Kidney capillary endothelial cell (primary cell): ENCODE measurements at regions not wholly inside any gene's neighbourhood (a gene's known extent, or its start where the extent isn't known, plus 50 kb on each side); places are given as distances from the start of the nearest gene placed in this dataset.
"Not testable (repeated sequence)": the region's sequence is repeated elsewhere in the genome, so short reads cannot be mapped to it uniquely, and the experiment has no call there.

Experiments
- DNase-seq: peaks from one replicate; pipeline ENCODE4 v3.0.0-alpha.2; 2018; ENCODE audit warnings: low spot score

DNA sequence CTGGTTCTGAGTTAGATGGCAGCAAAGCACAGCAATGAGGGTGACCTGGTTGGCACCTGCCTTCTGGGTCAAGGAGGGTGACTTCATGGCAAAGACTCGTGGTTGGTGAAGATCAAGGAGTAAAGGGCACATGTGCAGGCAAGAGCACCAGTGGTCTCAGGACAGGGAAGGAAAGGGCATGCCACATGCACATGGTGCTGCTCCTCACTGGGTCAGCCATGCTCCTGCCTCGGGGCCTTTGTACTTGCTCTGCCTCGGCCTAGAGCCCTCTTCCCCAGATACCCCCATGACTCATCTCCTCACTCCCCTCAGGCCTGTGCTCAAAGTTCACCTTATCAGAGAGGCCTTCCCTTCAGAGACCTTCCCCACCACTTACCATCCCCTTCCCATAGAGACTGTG lies 106.7 kb upstream of the KDM7A start:
- DNase-seq: no peak

DNA sequence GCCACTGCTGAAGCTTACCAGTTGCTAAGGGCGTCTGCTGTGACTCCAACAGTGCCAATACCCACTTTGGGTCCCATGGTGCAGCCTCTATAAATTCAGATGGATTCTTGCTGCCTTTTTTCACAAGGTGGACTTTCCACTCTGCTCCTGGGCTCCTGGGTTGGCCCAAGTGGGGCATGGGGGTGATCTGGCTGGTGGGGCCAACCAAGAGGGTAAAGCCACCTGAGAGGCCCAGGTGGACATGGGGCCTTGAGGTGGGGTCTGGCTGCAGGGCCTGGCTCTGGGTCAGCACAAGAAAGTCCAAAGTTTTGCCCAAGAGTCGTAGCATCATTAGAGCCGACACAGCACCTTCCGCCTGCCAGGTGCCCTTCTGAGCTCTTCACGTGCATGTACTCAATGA lies 105.2 kb upstream of the KDM7A start:
- no peak for DNase-seq

DNA sequence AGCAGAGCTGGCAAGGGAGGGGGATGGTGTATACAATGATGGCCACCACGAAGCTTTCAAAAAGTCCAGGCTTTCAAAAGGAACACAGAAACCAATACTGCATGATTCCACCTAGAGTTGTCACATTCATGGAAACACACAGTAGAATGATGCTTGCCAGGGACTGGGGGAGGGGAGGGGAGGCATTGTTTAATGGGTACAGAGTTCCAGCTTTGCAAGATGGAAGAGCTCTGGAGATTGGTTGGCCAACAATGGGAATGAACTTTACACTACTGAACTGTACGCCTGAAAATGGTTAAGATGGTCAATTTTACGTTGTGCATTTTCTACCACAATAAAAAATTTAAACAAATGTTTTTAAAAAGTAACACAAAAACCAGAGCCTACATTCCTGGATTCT lies 104.5 kb upstream of the KDM7A start:
- no peak for DNase-seq

DNA sequence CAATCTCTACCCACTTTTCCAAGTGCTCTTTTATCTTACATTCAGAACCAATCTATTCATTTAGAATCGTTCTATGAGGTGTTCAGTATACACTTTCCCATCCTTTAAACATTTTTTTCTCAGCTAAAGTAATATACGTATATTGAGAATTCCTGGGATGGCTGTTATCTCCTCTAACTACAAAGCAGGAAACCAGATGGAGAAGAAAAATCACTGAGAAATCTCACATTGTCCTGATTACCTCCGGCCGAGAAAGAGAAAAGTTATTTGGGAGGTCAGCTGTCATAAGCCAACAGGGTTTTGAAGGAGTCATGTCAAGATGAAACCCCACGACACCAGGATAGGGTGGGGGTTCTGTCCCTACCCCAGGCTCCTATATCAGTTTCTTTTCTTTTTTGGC lies 99.2 kb upstream of the KDM7A start:
- no peak for DNase-seq

DNA sequence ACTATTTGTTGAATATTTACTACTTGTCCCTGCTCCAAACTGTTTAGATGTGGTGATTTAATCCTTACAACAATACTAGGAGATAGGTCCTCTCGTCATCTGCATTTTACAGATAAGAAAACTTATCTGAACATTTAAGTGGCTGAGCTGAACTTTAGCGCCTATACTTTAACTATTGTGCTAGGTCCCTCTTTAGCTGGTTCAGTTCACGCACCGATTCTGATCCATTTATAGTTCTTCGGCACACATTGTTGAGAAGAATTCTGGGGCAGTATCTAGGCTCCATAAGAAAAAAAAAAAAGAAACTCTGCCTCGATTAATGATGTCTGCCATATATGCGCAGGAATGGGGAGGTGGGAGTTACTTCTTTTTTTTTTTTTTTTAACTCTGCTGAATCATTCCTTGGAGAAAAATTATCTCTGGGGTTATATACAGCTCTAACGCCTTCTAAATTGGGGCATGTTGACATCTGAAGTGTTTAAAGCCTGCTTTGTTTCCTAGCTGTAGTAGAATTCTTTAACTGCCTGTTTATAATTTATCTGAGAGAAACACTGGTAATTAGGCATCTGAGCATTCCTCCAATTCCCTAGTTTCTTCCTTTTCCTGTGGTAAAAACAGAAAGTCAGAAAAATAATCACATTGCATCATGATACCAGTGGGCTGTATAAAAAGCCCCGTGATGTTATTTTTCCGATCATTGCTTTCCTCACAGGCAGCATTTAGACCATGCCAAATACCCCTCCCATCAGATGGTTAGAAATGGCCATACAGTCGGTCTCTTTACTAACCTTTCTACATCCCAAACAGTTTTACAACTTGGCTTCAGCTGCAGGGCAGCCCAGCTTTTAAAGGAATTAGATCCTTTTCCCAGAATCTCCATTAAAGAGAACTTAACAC lies 98.5 kb upstream of the KDM7A start:
- DNase-seq: no peak

DNA sequence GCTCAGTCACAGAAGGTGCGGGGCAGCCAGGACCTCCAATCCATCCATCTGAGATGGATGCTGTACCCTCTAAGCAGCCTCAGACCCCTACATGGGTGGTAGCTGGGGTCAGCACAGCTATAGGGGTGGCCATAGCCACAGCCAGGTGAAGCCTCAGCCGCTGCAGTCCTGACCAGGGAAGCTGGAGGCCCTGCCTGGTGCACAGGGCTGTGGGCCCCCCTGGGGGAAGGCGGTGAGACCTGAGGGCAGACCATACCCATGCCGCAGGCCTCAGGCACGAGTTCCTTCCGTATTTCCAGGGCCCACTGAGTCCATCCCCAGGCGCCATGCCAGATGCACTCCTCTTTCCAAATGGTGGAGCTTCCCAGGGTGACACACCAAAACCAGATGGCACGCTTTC lies 96.6 kb upstream of the KDM7A start:
- no peak for DNase-seq

DNA sequence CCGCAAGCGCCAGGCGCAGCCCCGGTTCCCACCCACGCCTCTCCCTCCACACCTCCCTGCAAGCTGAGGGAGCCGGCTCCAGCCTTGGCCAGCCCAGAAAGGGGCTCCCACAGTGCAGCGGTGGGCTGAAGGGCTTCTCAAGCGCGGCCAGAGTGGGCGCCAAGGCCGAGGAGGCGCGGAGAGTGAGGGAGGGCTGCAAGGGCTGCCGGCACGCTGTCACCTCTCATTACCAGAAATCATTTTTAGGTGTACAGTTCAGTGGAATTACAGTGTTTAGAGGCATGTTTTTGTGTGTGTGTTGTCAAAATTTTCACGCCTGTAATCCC lies 94.8 kb upstream of the KDM7A start:
- DNase-seq: not testable (repeated sequence)

DNA sequence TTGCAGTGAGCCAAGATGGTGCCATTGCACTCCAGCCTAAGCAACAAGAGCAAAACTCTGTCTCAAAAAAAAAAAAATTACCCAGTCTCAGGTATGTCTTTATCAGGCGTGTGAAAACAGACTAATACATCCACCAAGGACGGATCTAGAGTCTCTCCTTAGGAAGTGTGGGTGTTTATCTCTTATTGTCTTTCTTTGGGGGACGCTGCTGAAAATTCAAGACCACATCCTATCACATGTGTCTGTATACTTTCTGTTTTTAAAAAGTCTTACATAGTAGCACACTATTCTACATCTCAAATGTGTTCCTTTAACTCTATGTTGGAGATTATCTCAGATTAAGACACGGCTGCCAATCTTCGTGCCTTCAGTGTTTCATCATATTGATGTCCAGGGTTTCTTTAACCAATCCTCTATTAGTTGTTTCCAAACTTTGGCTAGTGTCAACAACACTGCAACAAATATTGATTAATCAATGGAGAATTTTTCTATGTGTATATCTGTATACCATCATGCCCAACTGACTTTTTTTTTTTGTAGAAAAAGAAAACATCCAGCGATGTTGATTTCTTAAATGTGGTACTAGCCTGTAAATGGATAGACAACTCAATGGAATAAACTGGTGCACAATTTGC lies 92.3 kb upstream of the KDM7A start:
- no peak for DNase-seq

DNA sequence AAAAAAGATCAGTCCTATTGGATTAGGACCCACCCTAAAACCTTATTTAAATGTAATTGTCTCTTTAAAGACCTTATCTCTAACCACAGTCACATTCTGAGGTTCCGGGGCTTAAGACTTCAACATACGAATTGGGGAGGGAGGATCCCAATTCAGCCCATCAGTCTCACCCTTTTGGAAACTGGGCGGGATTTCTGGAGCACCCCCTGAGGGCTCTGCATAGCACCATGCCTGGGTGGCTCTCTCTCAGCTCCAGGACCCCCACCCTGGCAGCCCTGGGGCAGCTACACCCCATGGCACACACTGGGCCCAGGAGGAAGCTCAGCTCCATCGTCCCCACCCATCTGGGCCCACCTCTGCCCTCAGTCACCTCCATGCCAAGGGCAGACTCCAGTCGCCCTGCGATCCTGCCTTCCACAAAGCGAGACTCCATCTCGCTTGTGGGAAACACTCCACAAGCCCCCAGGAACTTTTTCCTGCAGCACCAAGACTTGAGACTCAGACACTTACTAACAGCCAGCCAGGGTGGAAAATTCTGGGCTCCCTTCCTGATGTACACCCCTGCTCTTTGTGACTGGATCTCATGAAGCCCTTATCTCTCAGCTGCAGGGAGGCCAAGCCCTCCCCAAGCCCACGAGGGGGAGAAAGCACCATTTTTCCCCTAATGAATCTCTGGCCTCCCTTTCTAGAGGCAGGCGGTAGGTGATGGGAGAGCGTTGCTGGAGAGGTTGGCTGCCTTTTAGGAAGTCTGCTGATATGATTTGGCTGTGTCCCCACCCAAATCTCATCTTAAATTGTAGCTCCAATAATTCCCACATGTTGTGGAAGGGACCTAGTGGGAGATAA lies 90.8 kb upstream of the KDM7A start:
- no peak for DNase-seq

DNA sequence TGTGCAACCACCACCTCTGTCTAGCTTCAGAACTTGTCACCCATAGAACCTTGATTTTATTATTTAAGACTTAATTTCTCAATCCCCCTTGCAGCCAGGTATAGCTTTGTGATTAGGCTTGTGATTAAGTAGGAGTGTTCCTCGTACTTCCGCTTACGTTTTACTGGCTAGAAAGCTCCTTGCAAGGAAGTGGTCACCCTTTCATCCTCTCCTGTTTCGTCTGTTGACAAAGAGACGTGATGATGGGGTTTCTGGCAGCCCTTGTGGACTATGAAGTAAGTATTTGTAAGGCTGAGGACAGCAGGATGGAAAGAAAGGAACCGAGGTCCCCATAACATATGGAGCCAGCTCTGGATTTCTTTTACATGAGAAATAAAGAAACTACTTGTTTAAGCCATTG lies 86.5 kb upstream of the KDM7A start:
- DNase-seq: no peak

DNA sequence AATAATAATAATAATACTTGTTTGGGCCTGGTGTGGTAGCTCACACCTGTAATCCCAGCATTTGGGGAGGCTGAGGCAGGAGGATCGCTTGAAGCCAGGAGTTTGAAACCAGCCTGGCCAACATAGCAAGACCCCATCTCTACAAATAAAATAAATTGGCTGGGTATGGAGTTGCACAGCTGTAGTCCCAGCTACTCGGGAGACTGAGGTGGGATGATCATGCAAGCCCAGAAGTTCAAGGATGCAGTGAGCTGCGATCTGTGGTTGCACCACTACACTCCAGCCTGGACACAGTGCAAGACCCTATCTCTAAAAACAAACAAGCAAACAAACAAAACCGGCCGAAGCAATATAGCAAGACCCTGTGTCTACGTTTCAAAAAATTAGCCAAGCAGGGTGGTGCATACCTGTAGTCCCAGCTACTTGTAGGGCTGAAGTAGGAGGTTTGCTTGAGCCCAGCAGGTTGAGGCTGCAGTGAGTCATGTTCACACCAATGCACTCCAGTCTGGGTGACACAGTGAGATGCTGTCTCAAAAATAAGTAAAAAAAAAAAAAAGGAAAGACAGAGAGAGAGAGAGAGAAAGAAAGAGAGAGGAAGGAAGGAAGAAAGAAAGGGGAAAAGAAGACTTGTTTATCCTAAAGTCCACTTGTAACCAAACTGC lies 85.6 kb upstream of the KDM7A start:
- no peak for DNase-seq

DNA sequence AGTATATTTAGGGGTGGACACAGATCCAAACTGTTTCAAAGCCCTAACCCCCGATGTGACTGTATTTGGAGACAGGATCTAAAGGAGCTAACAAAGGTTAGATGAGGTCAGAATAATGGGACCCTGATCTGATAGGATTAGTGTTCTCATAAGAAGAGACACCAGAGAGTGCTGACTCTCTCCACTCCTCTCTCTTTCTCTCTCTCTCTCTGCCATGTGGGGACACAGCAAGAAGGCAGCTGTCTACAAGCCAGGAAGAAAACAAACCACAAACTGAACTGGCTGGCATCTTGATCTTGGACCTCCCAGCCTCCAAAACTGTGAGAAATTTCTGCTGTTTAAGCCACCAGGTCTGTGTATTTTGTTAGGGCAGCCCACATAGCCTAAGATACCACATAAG lies 84.7 kb upstream of the KDM7A start:
- DNase-seq: no peak

DNA sequence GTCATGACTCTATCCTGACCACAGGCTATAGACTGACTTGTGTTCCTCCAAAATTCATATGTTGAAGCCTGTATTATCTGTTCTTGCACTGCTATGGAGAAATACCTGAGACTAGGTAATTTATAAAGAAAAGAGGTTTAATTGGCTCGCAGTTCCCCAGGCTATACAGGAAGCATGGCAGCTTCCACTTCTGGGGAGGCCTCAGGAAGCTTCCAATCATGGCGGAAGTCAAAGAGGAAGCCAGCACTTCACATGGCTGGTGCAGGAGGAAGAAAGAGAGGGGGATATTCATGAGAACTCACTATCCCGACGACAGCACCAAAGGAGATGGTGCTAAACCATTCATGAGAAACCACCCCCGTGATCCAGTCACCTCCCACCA lies 84.3 kb upstream of the KDM7A start:
- no peak for DNase-seq

DNA sequence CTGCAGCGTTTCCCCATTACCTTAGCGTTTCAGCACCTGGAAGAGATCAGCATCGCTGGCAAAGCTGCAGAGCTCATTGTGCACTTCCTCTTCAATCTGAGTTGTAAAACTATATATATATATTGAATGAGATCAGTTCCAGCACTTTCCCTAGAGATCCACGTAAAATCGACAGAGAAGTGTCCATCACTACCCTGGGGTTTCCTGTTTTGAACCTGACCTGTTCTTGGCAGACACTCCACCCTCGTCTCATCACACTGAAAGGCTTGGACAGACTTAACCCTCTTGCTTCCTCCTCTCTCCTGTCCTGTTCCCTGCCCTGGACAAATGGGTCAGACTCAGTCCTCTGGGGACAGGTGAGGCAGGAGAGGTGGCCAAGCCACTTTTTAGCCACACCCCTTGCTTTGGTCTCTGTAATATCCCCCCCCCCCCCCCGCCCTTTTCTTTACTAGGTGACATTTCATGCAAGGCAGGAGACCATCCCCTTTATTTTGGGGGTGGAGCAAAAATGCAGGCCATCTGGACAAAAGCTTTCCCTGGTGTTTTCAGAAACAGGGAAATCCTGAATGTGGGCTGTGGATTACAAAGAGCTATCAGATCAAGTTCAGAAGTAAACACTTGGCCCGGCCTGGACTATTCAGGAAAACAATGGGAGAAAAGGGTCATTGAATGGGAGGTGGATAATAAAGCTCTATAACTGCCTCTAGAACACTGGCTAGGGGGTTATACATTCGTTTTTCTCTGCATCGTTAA lies 83.7 kb upstream of the KDM7A start:
- no peak for DNase-seq

DNA sequence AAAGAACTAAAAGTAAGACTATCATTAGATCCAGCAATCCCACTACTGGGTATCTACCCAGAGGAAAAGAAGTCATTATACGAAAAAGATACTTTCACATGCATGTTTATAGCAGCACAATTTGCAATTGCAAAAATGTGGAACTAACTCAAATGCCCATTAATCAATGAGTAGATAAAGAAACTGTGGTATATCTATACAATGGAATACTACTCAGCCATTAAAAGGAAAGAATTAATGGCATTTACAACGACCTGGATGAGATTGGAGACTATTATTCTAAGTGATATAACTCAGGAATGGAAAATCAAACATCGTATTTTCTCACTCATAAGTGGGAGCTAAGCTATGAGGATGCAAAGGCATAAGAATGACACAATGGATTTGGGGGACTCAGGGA lies 80.5 kb upstream of the KDM7A start:
- not testable (repeated sequence) for DNase-seq

DNA sequence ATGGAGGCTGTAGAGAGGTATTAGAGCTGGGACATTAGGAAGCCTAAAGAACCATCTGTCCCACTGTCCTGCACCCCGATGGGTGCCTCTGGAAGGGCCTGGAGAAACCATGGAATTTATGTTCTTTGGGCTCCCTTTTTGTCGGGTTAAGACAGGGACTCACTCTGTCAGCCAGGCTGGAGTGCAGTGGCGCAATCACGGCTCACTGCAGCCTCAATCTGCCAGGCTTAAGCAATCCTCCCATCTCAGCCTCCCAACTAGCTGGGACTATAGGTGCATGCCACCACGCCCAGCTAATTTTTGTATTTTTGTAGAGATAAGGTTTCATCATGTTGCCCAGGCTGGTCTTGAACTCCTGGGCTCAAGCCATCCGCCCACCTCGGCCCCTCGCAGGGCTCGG lies 78.2 kb upstream of the KDM7A start:
- DNase-seq: not testable (repeated sequence)

DNA sequence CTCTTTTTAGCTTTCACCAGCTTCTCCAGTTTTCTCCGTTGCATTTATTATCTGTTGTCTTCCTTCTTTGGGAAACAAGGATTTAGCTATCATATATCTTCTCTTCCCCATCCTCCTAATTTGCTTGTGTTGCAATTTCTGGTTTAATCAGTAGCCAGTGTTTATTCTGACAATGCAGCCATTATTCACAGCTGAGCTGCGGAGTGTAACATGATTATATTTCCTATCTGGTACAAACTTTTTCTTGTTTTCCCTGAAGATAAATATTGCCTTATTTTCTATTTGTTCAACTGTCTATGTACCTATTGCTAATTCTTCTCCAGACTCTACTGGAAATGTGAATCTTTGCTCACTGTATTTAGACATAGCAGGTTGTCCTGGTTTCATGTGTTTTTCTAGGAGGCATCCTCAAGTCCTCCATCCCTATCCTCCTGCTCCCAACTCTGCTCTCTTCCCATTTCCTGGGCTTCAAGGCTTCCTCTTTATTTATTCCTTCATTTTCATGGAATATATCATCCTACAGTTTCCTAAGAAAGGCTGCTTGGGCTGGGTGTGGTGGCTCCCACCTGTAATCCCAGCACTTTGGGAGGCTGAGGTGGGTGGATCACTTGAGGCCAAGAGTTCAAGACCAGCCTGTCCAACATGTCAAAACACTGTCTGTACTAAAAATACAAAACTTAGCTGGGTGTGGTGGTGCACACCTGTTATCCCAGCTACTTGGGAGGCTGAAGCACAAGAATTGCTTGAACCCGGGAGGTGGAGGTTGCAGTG lies 72.4 kb upstream of the KDM7A start:
- no peak for DNase-seq

DNA sequence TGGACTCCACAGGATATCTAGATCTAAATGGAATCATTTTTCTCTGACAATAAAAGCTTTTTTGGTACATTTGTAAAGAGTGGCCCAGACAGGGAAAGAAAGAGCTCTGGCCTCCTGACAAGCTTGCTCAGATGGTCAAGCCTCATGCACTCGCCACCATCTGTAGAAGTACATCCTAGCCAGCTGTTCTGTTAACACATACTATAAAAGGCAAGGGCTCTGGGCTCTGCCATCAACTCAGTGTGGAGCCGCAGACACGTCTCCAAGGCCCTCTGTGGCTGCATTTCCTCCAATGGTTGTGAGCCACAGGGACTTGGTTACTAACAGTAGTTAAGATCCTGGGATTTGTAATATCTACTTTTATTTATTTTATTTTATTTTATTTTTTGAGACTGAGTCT lies 70.8 kb upstream of the KDM7A start:
- no peak for DNase-seq

DNA sequence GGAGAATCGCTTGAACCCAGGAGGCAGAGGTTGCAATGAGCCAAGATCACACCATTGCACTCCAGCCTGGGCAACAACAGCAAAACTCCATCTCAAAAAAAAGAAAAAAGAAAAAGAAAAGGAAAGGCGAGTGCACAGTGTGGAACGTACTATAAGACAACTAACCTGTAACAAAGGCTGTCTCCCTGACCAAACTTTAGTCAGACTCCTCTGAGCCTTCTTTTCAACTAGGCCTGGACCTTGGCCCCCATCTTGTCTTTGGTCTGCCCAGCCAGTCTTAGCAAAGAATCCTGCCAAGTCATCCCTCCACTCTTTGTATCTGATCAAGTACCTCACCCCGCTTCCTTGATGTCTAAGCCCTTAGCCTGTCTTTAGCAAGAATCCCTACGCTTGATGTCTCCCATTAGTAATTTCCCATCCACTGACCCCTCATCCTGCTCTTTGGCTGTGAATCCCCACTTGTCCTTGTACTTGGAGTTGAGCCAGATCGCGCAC lies 68.9 kb upstream of the KDM7A start:
- no peak for DNase-seq
